ENCODE measurements at regions not wholly inside any gene's neighbourhood (a gene's known extent, or its start where the extent isn't known, plus 50 kb on each side); places are given as distances from the start of the nearest gene placed in this dataset.
A peak's percentile ranks its signal among the peaks of the same experiment; 100 is the strongest.
"Not testable (repeated sequence)": the region's sequence is repeated elsewhere in the genome, so short reads cannot be mapped to it uniquely, and the experiment has no call there.

DNA sequence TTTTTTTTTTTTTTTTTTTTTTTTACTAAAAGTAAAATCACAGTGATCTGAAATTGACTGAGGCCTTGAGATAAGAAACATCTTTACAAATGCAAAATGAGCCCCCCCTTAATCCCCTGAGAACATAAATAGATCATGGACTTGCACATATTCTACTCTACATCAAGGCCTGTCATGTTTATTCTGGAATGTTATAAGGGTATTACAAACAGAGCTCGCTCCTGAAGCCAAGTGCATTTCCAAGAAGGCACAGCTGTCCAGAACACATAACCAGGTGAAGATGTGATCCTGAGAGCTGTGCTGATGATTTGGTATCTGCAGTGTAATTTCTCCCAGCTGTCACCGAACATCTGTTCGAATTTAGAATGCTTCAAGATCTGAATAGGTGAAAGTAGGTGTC, 384.5 kb downstream of the GPAT3 start:
- no peak for DNase-seq (ENCODE audit: low read depth)

DNA sequence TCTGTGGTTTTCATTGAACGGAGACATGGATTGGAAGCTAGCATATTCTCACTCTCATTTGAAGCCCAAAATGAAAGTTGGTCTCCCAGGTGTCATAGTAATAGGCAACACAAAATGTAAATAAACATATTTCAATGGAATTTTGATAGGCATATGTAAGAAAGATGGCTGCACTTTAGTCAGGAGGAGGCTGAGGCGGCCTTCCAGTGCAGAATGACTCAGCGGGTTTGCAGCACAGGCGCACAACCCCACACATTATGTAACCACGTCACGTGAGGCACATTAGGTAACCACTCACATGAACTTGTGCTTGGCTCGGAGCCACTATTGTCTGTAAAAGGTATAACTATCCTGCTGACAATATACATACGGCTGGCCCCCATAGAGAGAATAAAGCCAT, 381.7 kb downstream of the GPAT3 start:
- peak; percentile 5 for DNase-seq (ENCODE audit: low read depth)

DNA sequence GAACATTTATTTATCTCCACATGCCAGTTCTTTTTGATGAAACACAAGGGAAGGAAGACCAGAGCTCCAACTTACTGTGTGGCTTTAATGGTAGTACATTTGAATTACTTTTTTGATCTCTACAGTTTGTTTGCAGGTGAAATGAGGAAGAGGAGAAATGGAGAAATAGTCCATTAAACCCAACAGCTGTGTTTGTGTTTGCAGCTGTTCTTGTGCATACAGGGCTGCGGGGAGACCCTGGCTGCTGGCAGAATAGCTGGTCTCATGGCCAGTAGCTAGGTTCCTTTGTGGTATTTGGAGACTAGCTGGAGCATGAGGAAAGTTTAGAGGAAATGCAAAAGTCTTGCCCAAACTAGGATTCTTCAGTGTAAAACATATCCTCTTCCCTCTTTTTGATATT, 374.8 kb downstream of the GPAT3 start:
- no peak for DNase-seq (ENCODE audit: low read depth)

DNA sequence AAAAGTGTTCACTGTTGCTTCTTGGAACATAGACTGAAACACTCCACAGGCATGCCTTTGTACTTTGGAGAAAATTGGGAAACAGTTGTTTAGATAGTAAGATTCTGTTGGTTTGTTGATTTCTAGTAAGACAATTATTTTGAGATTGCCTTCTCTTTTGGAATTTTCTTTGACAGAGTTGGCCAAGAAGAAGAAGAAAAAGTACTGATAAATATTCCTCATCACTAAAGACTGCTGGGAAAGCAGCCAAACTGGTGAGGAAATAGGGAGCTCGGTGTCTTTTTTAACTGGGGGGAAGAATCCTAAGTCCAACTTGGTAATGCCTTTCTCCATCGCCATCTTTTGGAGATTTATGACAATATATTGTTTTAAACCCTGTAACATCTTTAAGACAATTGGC, 370.7 kb downstream of the GPAT3 start:
- peak; percentile 17 for DNase-seq (ENCODE audit: low read depth)

DNA sequence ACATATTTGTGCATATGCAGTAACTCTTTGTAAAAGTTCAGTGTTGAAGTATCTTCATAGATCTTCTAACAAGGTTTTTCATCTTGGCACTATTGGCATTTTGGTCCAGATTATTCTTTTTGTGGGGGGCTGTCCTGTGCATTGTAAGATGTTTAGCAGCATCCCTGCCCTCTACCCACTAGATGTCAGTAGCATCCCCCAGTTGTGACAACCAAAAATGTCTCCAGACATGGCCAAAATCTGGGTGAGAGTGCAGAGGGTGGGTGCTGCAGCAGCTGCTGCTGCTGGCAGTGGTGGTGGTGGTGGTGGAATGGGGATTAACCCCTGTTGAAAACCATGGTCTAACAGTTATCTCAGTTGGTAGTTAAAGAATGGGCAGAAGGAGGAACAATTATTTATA, 370.0 kb downstream of the GPAT3 start:
- no peak for DNase-seq (ENCODE audit: low read depth)

DNA sequence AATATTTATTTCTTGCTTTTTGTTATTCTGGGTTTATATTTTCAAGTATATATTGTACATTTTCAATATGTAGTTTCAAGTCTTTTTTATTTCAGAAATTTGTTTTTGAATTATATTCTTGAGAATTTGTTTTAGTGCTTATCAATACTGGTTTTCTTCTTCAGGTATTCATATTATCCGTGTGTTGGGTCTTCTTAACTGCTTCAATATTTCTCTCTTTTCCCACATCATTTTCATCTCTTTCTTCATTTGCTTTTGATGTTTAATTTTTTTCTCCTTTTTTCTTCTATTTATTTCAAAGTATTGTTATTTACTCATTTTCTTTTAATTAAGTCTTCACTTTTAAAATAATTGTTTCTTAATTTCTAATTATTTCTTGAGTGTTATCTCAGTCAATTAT, 367.8 kb downstream of the GPAT3 start:
- not testable (repeated sequence) for DNase-seq (ENCODE audit: low read depth)

DNA sequence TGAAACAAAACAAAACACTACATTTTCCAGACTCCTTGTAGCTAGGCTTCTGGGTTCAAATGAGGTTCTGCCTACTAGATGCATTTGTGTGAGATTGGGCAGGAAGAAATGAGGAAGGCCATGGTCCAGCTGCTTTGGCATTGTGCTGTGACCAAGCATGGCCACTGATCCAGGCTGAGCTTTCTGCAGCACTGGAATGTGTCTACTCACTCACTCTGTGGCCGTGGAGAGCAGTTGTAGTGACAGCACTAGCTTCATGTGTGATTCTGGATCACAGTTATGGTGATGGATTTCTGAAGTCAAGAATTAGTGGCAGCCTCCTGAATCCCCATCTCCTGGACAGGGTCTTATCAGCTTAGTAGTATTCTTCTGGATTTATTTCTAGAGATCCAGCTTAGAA, 358.9 kb downstream of the GPAT3 start:
- no peak for DNase-seq (ENCODE audit: low read depth)

DNA sequence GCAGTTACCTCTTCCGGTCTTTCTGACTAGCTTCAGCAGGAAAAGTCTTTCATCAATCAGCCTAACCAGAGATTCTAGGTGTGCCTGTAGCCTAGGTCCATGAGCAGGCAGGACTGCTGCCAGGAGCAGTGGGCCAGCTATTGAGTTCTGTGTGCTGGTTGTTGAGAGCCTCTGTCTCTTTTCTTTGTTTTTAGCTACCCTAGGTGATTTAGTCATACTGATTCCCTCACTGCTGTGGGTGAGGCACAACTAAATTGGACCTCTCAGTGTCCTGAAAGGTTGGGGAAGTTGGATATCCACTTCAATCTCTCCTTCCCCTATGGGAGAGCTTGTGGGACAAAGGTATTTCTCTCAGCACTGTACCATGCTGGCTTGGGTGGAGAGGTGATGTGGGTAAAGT, 354.9 kb downstream of the GPAT3 start:
- no peak for DNase-seq (ENCODE audit: low read depth)

DNA sequence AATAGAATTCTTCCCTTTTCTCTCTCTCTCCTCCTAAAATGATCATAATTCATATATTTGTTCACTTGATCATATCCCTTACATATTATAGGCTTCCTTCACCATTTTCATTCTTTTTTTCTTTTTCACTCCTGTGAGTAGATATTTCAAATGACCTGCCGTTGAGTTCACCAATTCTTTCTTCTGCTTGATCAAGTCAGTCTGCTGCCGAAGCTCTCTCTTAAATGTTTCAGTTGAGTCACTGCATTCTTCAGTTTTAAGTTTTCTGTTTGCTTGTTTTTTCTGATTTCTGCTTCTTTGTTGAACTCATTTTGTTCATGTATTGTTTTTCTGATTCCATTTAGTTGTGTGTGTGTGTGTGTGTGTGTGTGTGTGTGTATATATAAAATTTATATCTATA, 354.3 kb downstream of the GPAT3 start:
- peak; percentile 61 for DNase-seq (ENCODE audit: low read depth)

DNA sequence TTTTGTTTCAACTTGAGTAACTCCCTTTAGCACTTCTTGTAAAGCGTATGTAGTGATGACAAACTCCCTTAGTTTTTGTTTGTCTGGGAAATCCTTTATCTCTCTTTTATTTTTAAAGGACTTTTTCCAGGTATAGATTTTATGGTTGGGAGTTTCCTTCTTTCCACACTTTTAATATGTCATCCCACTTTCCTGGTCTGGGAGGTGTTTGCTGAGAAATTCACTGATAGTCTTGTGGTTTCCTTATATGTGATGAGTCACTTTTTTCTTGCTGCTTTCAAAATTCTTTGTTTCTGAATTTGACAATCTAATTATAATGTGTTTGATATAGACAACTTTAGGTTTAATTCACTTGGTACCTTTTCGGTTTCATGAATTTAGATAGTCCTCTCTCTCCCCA, 353.9 kb downstream of the GPAT3 start:
- DNase-seq (ENCODE audit: low read depth) = peak; percentile 59

DNA sequence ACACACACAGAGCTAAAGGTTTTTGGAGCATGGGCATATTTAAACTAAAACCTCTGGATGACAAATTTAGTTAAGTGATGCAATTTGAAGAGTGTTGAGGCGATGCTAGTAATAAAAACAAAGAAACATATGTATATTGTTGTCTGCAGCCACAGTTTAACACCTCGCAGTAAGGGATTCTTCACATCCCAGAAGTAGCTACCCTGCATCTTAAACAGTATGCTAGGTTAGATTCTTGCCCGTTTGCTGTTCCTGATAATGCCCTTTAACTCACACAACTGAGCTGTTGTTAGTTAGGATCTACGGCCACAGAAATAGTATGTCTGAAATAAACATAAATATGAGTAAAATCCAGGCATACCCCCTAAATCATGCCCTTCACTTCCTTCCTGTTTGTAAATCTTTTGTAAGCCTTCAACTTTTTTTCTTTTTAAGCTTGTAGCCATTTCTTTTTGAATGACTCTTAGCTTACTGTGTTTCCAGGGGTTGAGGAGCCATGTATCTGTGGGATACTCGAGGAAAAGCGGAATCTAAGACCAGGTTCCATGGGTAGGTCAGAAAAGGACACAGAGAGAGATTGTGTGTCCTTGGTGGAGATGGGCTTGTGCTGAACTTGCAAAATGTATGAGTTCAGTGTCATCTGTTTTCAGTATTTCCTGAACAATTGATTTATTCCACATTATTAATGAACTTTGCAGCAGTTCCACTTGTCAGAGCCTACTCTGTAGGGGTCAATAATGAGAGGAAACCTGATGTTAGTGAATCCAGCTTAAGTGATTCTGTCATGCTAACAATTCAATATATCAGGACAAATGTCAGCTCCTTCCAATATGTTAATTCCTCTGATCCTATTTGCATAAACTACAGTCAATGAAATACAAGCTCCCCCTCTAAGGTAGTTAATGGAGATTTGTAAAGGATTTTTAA, 349.6 kb downstream of the GPAT3 start:
- no peak for DNase-seq (ENCODE audit: low read depth)

DNA sequence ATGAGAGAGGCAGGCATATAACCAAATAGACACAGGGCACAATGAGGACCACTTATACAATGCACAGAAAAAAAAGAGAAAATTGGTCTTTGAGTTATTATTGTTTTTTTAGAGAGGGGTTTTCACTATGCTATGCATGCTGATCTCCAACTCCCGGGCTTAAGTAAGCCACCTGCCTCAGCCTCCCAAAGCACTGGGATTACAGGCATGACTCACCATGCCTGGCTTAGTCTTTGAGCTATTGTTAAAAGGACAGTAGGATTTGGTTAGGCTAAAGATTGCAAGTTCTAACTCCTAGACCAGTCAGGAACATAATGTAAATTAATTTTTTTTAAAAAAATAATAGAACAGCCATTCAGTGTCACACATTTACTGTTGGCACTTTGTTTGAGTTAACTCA, 340.1 kb downstream of the GPAT3 start:
- DNase-seq (ENCODE audit: low read depth) = peak; percentile 36

DNA sequence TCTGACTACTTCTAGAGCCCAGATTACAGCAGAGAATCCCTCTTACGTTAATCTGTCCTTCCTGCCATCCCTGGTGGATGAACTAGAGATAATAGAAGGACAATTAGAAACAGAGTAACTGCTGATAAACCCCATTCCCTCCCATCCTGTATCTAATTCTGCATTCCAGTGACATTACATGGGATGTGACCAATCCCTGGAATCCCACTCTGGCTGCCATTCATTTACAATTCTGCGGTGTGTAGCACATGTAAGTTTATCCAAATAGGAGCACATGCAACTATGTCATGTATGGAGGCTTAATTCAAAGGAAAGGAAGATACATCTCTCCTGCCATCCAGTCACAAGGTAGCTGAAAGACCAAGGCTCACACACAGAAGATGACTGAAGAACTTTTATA, 339.5 kb downstream of the GPAT3 start:
- no peak for DNase-seq (ENCODE audit: low read depth)

DNA sequence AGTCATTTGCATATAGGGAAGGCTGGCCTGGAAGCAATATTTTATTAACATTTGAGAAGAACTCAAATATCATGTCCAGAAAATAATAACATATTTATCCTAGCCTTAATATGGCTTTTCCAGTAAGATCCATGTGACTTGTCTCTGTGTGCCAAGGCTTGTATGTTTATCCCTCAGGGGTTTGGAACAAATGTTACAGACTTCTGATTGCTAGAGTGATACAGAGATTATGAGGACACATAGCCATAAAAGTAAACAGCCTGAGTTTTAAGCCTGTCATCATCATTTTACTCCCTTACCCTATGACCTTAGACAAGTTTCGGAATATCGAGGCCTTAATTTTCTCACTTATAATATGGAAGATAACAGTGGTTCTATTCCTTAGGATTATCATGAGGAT, 338.1 kb downstream of the GPAT3 start:
- DNase-seq (ENCODE audit: low read depth) = no peak

DNA sequence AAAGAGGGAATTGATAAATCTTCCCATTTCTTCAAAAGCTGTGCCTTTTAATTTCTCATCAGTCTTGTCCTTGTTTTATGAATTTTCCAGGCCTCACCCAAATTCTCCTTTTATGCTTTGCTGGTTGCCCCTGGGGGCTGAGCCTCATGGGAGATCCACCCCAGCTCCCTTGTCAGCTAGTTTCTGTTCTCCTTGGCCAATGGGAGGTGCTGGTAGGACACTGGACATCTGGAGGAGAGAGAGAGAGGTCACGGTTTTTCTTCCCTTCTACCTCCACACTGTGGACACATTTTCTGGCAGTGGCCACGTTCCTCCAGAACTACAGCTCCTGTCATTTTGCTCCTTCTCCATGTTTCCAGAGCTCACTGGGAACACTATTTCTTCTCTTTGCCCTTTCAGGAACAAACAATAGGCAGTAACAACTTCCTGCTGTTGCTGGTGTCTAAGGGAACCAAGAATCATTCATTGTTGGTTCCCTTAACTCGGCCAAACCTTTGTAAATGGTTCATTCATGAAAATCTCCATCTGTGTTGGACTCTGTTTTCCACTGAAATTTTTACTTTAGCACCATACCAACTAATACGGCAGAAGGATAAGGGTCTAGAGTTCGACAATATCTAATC, 334.5 kb downstream of the GPAT3 start:
- DNase-seq (ENCODE audit: low read depth) = no peak

DNA sequence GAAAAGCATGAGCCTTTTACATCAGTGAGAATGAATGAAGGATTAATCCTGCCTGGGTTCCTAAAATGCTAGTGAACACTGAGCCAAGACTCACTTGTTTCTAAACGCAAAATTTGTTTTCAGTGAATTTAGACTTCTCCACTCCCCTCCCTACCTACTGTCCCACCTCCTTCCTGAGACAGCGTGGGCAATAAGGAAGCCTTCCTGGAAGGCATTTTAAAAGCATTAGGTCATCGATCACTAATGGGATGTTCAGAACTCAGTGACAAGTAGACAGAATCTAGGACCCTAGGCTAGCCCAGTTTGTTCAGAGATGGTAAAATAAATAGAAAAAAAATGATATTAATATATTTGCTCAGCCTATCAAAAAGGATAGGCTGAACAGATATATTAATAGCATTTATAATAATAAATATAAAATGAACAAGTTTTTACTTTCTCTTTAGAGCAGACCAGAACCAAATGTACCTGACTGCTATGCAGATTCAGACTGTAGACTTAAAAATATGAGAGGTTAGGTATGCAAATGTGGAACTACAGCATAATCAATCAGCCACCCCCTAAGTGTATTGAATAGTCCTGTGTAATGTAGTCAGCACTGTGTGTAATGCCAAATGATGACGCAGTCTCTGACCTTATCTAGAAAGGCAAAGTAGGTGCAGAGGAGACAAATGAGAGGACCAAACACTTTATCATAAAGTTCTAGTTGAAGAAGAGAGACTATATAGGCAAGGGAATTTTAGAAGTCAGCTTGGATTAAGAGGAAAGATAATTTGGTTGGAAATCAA, 331.1 kb downstream of the GPAT3 start:
- DNase-seq (ENCODE audit: low read depth) = peak; percentile 21

DNA sequence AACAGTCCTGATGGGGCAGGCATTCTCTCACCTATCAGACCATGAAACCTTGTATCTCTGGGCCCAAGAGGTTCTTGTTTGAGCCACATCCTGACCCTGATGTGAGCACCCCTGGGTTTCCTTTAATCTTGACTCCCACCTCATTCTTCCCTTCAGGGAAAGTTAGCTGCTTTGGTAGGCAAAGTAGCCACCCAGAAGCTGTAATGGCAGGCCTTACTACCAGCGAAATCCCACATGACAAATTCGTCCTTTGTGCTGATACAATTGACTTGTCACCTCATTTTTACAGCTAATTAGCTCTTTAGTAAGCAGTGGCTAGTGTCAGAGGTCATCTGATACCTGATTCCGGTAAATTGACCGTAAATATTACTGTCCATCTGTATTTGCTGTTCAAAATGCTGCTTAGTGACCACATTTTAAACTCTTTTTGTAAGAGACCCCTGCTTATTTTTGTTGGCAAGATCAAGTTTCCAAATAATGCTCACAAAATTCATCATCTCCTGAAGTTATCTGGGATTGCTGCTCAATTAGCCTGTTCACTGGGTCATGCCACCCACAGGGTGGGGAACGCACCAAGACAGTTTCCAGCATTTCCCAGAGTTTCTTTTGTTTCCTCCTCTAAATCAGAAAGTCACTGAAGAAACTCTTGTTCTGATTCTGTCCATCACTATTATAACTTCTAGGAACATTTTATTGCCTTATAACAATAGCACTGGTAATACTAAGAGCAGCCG, 329.7 kb downstream of the GPAT3 start:
- DNase-seq (ENCODE audit: low read depth) = no peak

DNA sequence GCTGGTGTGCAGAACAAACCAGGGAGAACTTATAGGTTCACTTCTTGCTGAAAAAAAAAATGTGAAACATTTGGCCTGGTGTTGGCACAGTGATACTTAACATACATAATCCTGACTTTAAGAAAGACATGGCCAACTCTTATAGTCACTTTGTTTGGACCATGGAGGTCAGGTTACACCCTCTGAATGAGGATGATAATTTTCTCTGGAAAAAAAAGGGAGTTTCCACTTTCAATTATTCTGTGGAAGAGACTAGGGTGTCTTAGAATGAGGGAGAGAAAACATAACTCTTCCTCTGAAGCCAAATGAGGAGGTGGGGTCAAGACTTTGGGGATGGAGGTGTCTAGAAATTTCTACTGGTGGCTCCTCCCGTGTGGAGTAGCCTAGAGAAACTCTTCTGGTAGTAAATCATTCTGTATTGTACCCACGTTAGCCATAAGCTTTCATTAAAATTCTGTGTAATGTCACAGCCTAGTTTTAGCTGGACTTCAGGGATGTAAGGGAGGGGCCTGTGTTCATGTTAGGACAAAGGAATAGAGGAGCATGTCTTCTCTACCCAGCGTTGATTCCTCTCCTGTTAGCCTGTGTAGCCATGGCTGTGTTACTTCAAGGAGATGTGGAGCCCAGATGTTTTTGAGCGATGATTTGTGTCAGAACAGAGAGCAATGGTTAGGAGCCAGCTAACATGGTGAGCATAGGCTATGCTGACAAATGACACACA, 328.3 kb downstream of the GPAT3 start:
- DNase-seq (ENCODE audit: low read depth) = no peak

DNA sequence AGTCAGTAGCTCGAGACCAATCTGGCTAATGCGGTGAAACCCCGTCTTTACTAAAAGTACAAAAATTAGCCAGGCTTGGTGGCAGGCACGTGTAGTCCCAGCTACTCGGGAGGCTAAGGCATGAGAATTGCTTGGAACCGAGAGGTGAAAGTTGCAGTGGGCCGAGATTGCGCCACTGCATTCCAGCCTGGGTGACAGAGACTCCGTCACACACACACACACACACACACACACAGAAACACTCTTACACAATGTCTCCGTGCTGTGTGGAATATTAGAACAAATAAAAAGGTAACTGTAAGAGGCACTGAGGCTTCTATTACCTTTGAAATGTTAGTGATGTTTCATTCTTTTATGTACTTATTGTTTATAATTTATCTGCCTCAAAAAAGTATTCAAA, 326.6 kb downstream of the GPAT3 start:
- DNase-seq (ENCODE audit: low read depth) = peak; percentile 52

DNA sequence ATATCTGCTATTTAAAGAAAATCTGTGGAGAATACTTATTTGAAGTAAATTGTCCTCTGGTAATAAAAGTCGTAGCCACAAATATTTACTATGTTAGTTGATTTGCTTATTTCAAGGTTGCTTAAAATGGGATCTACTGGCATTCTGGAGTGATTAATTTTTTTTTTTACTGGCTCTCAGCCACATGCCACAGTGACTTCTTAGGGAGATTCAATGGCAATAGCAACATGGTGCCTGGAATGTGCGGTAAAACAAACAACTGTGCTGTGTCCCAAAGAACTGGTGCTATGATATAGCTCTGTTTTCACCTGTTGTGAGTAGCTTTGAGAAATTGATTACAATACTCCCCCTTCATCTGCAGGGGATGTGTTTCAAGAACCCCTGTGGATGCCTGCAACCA, 324.3 kb downstream of the GPAT3 start:
- DNase-seq (ENCODE audit: low read depth) = no peak

DNA sequence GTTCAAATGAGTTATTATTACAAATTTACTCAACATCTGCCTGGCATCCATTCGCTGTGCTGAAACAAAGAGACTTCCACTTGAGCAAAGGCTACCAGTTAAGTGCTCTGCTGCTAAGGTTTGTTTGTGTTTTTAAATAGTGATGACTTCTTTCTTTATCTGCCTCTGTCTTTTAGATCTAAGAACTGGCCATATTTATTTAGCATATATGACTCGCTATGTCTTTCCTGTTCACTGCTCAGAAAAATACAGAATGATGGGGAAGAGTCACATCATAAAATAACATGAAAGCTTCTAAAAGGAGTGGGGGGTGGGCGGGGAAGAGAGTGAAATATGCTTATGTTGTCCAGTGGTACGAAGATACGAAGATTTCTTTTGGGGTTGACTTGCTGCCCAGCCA, 322.2 kb downstream of the GPAT3 start:
- DNase-seq (ENCODE audit: low read depth) = no peak

DNA sequence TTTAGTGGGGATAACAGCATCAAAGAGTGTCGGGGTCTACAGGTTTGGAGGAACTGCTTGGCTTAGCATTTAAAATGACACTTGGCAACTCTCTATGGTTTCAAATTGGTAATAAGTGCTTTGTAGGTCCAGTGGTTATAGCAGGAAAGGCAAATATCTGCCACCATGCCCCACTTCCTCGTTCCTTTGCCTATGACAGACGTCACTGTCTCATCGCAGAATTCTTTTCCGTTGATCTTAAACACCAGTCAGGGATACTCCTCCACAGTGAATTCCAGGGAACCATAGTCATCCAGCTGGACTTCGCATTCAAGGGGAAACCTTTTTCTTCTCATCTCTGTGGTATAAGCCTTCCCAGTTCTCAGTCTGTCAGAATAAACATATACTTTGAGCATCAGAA, 319.1 kb downstream of the GPAT3 start:
- DNase-seq (ENCODE audit: low read depth) = peak; percentile 88
